NCI-H446 (cell line): ENCODE measurements at regions not wholly inside any gene's neighbourhood (a gene's known extent, or its start where the extent isn't known, plus 50 kb on each side); places are given as distances from the start of the nearest gene placed in this dataset.

Experiments used
- DNase-seq, 2 experiments: peaks; one replicate each; lab custom pipeline; 2025; lab: John Stamatoyannopoulos, UW

GRCh38 chr13:29902632-29903305 lies 52.4 kb upstream of the UBL3 start:
- no peak for DNase-seq

- DNase-seq, result no peak
These were observed 51.6 kb upstream of the UBL3 start for GRCh38 chr13:29901710-29902631.
